H4 (cell line): ENCODE measurements at regions not wholly inside any gene's neighbourhood (a gene's known extent, or its start where the extent isn't known, plus 50 kb on each side); places are given as distances from the start of the nearest gene placed in this dataset.
A peak's percentile ranks its signal among the peaks of the same experiment; 100 is the strongest.

Source experiments
- DNase-seq: peaks from one replicate; pipeline ENCODE4 v3.0.0-alpha.2; 2015; ENCODE audit warnings: low spot score

DNA sequence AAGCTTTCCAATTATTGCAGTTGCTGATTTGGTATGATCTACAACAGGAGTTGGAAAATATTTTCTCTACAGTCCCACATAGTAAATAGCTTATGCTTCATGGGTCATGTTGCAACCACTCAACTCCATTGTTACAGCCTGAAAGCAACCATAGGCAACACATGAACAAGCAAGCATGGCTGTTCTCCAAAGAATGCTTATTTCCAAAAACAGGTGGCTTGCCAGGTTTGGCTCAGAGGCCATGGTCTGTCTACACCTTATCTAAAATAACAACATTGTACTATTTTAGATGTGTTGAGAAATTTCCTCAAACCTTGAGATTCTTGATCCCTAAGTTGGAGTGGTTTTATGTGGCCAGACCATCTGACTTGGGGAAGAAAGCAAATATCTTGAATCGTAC lies 153.9 kb upstream of the MPPED2 start:
- no peak for DNase-seq

DNA sequence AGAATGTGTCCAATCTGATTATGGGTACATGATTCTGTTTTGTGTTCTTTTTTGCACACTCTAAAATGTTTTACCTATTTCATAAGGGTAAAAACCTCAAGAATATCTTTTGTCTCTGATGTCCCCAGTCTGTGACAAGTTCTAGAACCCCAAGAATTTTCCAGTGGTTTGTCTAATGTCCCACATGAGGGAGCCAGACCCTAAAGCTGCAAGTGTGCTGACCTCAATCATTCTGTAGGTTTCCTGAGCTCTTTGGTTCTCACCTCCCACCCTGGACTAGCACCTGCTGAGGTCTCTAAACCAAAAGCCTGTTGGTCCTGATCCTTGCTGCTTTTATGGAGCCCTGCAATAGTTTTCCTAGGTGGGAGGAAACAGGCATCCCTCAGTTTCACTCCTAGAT lies 149.8 kb upstream of the MPPED2 start:
- DNase-seq, result no peak

- DNase-seq, result no peak
These were observed 147.6 kb upstream of the MPPED2 start for GRCh38 chr11:30733748-30734147.

DNA sequence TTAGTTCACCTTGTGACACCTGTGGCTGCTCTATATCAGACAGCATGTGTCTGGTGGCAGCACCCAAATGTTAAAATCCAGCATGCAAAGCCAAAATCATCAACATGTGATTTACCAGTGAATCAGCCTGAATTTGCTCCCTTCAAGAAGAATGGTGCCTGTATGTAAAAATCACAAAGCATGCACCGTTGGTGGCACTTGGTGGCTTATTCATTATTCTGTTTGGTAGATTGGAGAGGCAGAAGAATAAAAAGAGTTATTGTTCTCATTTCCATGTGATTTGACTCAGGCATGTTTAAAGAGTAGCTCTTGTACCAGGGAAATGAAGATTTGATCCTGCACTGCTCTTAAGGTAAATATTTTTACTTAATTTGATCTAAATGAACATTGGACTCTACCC lies 143.9 kb upstream of the MPPED2 start:
- no peak for DNase-seq

DNA sequence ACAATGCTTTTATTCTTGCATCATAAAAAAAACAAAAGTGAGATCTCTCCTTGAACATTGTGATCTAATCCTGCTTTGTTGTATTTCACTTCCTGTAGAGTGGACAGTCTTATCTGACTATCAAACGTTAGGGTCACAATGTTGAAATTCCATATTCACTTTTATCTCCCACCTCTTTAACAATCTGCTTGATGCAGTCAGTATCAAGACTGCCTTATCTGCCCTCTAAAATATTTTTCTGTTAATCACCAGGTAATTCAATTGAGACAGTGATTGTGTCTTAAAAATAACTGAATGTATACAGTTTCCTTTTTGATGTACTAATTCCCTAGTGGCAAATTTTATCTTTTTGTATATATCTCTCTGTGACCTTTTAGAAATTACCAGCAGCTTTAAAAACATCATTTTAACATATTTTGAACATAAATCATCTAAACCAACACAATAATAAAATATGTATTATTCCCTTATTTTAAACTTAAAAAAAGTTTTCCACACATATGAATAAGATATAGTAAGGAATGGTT lies 143.1 kb upstream of the MPPED2 start:
- no peak for DNase-seq

GRCh38 chr11:30725645-30726195 lies 139.6 kb upstream of the MPPED2 start:
- DNase-seq, result no peak

DNA sequence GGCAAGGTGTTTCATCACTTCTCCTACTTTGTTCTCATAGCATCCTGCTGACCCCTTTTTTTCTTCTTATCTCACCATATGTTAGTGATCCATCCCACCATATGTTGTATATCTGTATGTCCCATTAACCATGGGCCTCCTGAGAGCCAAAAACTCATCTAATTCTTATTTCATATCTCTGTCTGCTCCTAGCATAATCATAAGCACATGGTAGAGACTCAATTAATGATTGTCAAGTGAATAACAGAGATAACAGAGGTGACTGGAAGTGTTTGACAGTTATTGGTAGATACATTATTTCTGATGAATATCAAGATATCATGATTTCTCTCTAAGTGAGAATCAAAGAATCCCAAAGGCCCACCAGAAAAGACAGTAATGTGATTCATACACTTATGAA lies 138.1 kb upstream of the MPPED2 start:
- DNase-seq, result no peak

GRCh38 chr11:30719371-30719770 lies 133.2 kb upstream of the MPPED2 start:
- no peak for DNase-seq

DNA sequence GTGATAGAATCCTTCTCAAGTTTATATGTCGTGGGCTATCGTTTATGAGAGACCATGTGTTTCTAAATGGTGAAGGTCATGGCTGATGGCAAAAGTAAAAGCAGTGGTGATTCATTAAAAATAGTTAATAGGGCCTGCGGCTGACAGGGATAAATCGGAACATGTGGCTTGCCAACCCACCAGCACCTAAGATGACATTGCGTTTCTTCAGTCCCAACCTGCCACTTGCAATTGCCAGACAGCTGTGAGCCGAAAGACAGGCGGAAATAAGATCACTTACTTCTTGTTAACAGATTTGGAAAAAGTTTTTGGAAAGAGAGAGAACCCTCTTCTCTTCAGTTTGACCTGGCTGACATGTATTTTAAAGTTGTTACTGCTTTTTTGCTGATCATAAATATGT lies 131.5 kb upstream of the MPPED2 start:
- no peak for DNase-seq

GRCh38 chr11:30717009-30717408 lies 130.9 kb upstream of the MPPED2 start:
- no peak for DNase-seq

GRCh38 chr11:30712749-30713148 lies 126.6 kb upstream of the MPPED2 start:
- DNase-seq, result no peak

DNA sequence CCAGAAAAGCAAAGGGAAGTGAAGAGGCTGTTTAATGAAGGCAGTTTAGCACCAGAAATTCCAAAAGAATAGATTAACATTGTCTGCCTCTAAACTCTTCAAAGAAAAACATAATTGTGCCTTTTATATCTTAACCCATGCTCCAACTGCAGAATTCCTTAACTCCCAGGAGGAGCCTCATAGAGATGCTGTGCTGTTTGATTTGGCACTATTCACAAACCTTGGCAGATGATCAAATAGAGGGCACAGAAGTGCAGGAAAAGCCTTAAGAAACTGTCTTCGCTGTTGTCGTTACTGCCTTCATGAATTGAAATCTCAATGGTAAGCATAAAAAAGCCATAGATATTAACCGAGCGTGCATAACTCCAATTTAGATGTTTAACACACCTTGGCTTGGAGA lies 124.1 kb upstream of the MPPED2 start:
- no peak for DNase-seq

- DNase-seq, result no peak
These were observed 121.0 kb upstream of the MPPED2 start for GRCh38 chr11:30707110-30707509.

DNA sequence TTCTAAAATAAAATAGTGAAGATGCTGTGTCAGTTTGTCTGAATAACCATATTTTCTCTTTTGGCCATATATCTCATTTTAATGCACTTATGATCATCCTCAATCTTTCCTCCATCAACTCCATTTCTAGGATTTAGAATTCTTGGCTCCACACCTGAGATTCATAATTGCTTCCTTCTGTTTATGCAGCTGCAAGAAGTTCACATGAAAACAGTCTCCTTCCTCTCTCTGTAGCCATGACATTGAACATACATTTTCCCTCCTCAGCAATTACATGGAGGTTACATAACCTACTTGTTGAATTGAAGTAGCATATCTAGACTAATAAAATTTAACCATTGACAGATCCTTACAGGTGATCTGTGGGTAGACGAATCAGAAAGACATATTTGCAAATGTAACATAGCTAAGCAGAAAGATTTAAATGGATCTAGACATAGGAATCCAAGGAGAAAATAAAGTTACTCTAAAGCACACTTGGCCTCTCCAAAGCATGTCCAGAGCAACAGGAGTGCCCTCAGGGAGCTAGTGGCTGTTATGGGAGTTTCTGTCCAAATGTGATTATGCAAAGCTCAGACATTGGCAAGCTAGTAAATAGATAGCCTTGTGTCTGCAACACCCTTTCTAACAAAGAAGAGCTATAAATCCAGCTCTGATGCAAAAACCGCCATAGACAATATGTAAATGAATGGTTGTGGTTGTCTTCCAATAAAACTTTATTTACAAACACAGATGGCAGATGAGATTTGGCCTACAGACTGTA lies 119.9 kb upstream of the MPPED2 start:
- DNase-seq, result no peak

- DNase-seq, result no peak
These were observed 112.3 kb upstream of the MPPED2 start for GRCh38 chr11:30698425-30698824.

DNA sequence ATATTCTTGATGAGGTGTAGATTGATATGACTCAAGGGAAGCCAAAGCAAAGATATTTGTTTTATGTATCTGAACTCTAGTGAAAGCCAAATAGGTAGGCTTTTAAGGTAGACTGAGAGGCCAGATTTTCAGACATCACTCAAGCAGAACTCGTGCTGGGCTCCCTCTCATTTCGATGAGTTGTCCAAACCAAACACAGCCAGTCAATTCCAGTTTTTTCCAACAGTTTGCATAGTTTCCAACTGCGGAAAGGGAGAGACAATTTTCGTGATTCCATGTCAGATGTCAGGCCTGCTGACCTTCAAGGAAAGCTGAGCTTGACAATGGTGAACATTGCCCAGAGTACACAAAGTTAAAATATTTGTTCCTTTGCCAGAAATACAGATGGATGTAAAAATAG lies 110.9 kb upstream of the MPPED2 start:
- DNase-seq, result no peak

DNA sequence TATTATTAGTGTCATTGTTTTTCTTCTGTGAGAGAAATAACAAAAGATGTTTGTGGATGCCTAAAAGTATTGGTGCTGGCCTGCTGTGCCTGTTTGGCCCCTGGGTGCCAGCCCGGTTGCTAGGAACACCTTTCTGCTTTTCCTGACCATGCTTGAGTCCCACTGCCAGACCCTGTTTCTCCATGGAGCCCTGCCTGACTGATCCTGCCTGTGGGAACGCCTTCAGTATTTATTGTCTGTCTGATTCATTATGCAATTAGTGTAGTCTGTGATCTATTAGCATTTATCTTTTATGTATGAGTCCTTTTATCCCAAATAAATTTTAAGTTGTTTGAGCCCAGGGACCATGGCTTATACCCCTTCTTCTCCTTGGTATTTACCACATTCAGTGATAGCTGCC lies 98.6 kb upstream of the MPPED2 start:
- DNase-seq, result no peak

DNA sequence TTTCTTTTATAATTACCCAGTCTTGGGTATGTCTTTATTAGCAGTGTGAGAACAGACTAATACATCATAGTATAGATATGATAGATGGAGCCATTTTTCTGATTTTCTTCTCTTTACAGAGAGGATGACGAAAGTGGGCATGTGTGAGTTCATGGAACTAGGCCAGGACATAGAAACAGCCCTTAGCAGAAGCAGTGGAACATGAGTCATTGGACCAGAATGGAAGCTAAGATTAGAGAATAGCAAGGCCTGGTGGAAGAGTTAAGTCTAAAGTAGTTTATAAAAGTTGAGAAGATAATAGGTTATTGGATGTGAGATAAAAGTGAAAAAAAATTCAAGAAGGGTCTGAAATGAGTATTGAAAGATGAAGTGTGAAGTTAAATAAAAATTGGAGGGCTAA lies 97.0 kb upstream of the MPPED2 start:
- DNase-seq, result peak; percentile 10

DNA sequence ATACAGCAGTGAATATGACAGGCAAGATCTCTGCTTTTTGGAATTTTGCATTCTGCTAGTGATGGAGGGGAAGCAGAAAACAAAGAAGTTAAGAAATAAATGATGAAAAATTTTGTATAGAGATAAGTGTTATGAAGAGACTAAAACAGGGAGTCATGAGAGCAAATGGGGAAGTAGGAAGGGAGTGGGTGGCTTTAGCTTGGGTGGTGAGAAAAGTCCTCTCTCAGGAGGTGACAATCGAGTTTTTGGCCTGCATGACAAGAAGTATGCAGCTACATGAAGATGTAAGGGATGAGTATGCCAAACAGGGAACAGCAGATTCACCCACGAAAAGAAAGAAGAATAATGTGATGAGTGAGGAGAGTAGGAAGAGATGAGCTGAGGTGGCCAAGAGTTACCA lies 80.7 kb upstream of the MPPED2 start:
- no peak for DNase-seq

DNA sequence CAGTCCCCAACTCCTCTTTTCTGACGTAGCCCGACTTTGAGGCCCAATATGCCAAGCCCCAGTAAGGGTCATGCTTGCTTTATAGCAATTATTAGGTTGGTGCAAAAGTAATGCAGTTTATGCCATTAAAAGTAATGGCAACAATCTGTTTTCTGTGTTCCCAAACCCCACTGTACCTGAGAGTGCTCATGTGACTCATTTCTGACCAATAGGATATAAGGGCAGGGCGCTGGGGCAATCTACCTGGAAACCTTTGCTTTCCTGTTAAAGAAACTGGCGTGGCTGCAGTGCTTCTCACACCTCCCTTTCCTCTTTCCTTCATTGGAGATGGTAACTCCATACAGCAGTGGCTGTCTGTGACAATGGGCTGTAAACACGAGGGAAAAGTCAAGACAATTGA lies 78.9 kb upstream of the MPPED2 start:
- DNase-seq, result no peak

DNA sequence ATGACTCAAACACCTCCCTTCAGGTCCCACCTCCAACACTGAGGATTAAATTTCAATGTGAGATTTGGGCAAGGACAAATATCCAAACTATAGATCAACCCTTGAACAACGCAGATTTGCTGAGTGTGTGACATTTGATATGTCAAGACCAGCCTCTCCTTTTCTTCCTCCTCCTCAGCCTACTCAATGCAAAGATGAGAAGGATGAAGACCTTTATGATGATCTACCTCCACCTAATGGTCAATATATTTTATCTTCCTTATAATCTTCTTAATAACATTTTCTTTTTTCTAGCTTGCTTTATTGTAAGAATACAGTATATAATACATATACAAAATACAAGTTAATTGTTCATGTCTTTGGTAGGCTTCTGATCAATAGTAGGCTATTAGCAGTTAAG lies 67.5 kb upstream of the MPPED2 start:
- no peak for DNase-seq

DNA sequence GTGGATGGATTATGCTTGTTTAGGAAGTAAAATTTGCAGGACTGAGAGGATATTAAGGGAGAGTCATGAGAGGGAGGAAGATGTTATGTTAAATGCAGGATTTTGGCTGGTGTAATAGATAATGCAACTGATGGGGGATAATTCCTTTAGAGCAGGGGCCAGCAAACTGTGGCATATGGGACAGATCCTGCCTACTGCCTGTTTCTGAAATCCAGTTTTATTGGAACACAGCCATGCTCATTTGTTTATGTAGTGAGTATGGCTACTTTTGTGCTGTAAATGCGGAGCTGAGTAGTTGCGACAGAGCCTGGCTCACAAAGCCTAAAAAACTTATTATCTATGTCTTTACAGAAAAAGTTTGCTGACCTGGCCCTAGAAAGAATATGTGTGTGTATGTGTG lies 66.6 kb upstream of the MPPED2 start:
- no peak for DNase-seq

DNA sequence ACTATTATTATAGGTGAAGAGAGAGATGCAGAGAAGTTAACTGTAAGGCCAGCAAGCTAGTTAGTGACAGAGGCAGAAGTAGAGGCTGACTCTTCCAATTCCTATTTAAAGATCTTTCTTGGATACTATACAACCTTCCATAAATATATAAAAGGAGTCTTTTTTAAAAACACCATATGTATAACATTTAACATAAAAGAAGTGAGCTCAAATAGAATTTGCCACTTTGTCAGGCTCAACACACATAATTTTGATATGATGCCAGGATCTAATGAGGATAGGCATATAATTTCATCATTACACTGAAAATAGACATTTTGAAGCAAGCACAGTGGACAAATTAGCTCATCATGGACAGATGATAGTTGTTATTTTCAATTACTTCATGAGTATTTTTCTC lies 64.1 kb upstream of the MPPED2 start:
- no peak for DNase-seq
